ENCODE measurements at regions not wholly inside any gene's neighbourhood (a gene's known extent, or its start where the extent isn't known, plus 50 kb on each side); places are given as distances from the start of the nearest gene placed in this dataset.

GRCh38 chr4:89534356-89534755 lies 226.8 kb upstream of the GPRIN3 start:
- TF ChIP-seq TAF1 (IDR thresholded peaks at IDR 0.05; ENCODE audit: borderline replicate concordance, insufficient read depth, low read length) (no peak), POLR2AphosphoS5 (IDR thresholded peaks at IDR 0.05; ENCODE audit: low read depth, low read length) (no peak)
